ENCODE measurements at regions not wholly inside any gene's neighbourhood (a gene's known extent, or its start where the extent isn't known, plus 50 kb on each side); places are given as distances from the start of the nearest gene placed in this dataset.

- TF ChIP-seq CTCF (IDR thresholded peaks at IDR 0.05; ENCODE audit: poor library complexity, severe bottlenecking) (no peak), POLR2AphosphoS5 (IDR thresholded peaks at IDR 0.05) (no peak), EZH2 (IDR thresholded peaks at IDR 0.05; ENCODE audit: borderline replicate concordance, insufficient read depth, low read length, poor library complexity, severe bottlenecking) (no peak), SMC3 (conservative IDR thresholded peaks at IDR 0.05; ENCODE audit: poor library complexity) (no peak), REST (IDR thresholded peaks at IDR 0.05; ENCODE audit: borderline replicate concordance) (no peak), EP300 (conservative IDR thresholded peaks at IDR 0.05; ENCODE audit: poor library complexity, severe bottlenecking) (no peak)
Observed at GRCh38 chr1:213666922-213667321, 320.9 kb upstream of the PROX1 start.
